ENCODE measurements at regions not wholly inside any gene's neighbourhood (a gene's known extent, or its start where the extent isn't known, plus 50 kb on each side); places are given as distances from the start of the nearest gene placed in this dataset.

DNA sequence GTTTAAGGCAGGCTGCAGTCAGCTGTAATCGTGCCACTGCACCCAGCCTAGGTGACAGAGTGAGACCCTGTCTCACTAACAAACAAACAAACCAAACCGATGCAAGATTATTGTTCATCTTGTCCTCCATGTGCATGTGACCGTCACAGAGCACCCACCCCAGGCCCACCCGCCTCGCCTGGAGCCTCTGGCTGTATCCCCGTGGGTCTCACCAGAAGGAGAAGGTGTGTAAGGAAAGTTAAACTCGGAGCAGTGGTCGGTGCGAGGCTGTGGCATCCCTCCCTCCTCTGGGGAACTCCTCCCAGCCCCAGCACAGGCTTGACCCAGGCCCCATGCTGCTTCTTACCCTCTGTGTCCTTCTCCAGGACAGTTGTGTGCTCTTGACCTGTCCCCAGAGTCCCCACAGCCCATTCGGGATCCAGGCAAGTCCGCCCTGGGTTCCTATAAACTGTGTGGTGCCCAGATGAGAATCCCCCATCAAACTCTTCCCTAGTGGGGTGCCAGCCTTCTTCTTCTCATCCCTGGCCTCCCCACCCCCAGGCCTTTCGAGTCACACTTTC, 318.4 kb downstream of the AJAP1 start:
- TF ChIP-seq, protein P1, sequence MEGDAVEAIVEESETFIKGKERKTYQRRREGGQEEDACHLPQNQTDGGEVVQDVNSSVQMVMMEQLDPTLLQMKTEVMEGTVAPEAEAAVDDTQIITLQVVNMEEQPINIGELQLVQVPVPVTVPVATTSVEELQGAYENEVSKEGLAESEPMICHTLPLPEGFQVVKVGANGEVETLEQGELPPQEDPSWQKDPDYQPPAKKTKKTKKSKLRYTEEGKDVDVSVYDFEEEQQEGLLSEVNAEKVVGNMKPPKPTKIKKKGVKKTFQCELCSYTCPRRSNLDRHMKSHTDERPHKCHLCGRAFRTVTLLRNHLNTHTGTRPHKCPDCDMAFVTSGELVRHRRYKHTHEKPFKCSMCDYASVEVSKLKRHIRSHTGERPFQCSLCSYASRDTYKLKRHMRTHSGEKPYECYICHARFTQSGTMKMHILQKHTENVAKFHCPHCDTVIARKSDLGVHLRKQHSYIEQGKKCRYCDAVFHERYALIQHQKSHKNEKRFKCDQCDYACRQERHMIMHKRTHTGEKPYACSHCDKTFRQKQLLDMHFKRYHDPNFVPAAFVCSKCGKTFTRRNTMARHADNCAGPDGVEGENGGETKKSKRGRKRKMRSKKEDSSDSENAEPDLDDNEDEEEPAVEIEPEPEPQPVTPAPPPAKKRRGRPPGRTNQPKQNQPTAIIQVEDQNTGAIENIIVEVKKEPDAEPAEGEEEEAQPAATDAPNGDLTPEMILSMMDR (IDR thresholded peaks at IDR 0.05 in 4 of 5, conservative IDR thresholded peaks at IDR 0.05 in 1 of 5) = no peak
- TF ChIP-seq POLR2A (IDR thresholded peaks at IDR 0.05) = no peak

All from gastrocnemius medialis (tissue), 4 donors.